Nephron (organoid): ENCODE measurements at regions not wholly inside any gene's neighbourhood (a gene's known extent, or its start where the extent isn't known, plus 50 kb on each side); places are given as distances from the start of the nearest gene placed in this dataset.

Source experiments
- H3K27ac Mint-ChIP-seq, 3 experiments: 2 replicates each; pipeline ENCODE4 v1.8.0; 2020; ENCODE audit warnings: mixed read lengths in 3 of 3, mild to moderate bottlenecking in 2 of 3, moderate library complexity in 1 of 3
- H3K27me3 Mint-ChIP-seq: 2 replicates; pipeline ENCODE4 v1.8.0; 2021; ENCODE audit warnings: low read depth, mild to moderate bottlenecking, moderate library complexity, mixed read lengths
- H3K36me3 Mint-ChIP-seq: 2 replicates; pipeline ENCODE4 v1.8.0; 2020; ENCODE audit warnings: low read depth, mixed read lengths
- H3K4me1 Mint-ChIP-seq: 2 replicates; pipeline ENCODE4 v1.8.0; 2020; ENCODE audit warnings: mixed read lengths
- H3K4me3 Mint-ChIP-seq, 3 experiments: 2 replicates each; pipeline ENCODE4 v1.8.0; 2020; ENCODE audit warnings: mild to moderate bottlenecking in 3 of 3, mixed read lengths in 3 of 3, moderate library complexity in 2 of 3
- H3K9me3 Mint-ChIP-seq: 2 replicates; pipeline ENCODE4 v1.8.0; 2020; ENCODE audit warnings: mixed read lengths
- CTCF ChIP-seq, 3 experiments: fragments of 200-600 bp; sonication (generic); IDR thresholded peaks; one replicate each; pipeline ENCODE4 v1.5.0; 2021; ENCODE audit warnings: antibody characterized with exemption in 3 of 3; ENCODE audit not compliant: unreplicated experiment in 3 of 3

GRCh38 chr14:23863836-23864235 lies 89.7 kb upstream of the DHRS4 start:
- no peaks in the 10 kb centered on the region for H3K9me3 Mint-ChIP-seq
- H3K36me3 Mint-ChIP-seq, result no peaks in the 10 kb centered on the region
- H3K27me3 Mint-ChIP-seq, result peaks cover 4% of the 10 kb centered on the region
- H3K4me3 Mint-ChIP-seq, result no peak overlapping the region
- no peak overlapping the region for H3K27ac Mint-ChIP-seq
- no peak for TF ChIP-seq CTCF (IDR thresholded peaks at IDR 0.05; ENCODE audit: unreplicated experiment in 3 of 3)
- peaks cover 32% of the 10 kb centered on the region for H3K4me1 Mint-ChIP-seq

GRCh38 chr14:23864259-23864658 lies 89.3 kb upstream of the DHRS4 start:
- peaks cover 32% of the 10 kb centered on the region for H3K4me1 Mint-ChIP-seq
- no peaks in the 10 kb centered on the region for H3K36me3 Mint-ChIP-seq
- H3K27ac Mint-ChIP-seq, result no peak overlapping the region
- no peak for TF ChIP-seq CTCF (IDR thresholded peaks at IDR 0.05; ENCODE audit: unreplicated experiment in 3 of 3)
- no peak overlapping the region for H3K4me3 Mint-ChIP-seq
- no peaks in the 10 kb centered on the region for H3K9me3 Mint-ChIP-seq
- H3K27me3 Mint-ChIP-seq, result peaks cover under 1% of the 10 kb centered on the region

- H3K27ac Mint-ChIP-seq, result no peak overlapping the region
- H3K27me3 Mint-ChIP-seq, result no peaks in the 10 kb centered on the region
- no peak for TF ChIP-seq CTCF (IDR thresholded peaks at IDR 0.05; ENCODE audit: unreplicated experiment in 3 of 3)
- H3K9me3 Mint-ChIP-seq, result no peaks in the 10 kb centered on the region
- no peak overlapping the region for H3K4me3 Mint-ChIP-seq
- no peaks in the 10 kb centered on the region for H3K36me3 Mint-ChIP-seq
- peaks cover 32% of the 10 kb centered on the region for H3K4me1 Mint-ChIP-seq
These were observed 88.7 kb upstream of the DHRS4 start for GRCh38 chr14:23864861-23865260.

GRCh38 chr14:23865502-23865901 lies 88.1 kb upstream of the DHRS4 start:
- Mint-ChIP-seq H3K9me3 (no peaks in the 10 kb centered on the region), H3K27me3 (no peaks in the 10 kb centered on the region)

GRCh38 chr14:23866269-23866668 lies 87.3 kb upstream of the DHRS4 start:
- H3K9me3 Mint-ChIP-seq, result no peaks in the 10 kb centered on the region
- TF ChIP-seq CTCF (IDR thresholded peaks at IDR 0.05; ENCODE audit: unreplicated experiment in 3 of 3), result no peak

More at GRCh38 chr14:23865502-23865901, 88.1 kb upstream of the DHRS4 start:
- H3K27ac Mint-ChIP-seq, result no peak overlapping the region
- no peaks in the 10 kb centered on the region for H3K36me3 Mint-ChIP-seq
- H3K4me3 Mint-ChIP-seq, result no peak overlapping the region
- H3K4me1 Mint-ChIP-seq, result peaks cover 32% of the 10 kb centered on the region
- TF ChIP-seq CTCF (IDR thresholded peaks at IDR 0.05; ENCODE audit: unreplicated experiment in 3 of 3), result no peak

GRCh38 chr14:23869078-23869719 lies 84.4 kb upstream of the DHRS4 start:
- Mint-ChIP-seq H3K4me3 (no peak overlapping the region), H3K4me1 (peaks cover 21% of the 10 kb centered on the region), H3K27me3 (no peaks in the 10 kb centered on the region), H3K9me3 (peaks cover 7% of the 10 kb centered on the region), H3K36me3 (no peaks in the 10 kb centered on the region), H3K27ac (no peak overlapping the region)
- no peak for TF ChIP-seq CTCF (IDR thresholded peaks at IDR 0.05; ENCODE audit: unreplicated experiment in 3 of 3)

More at GRCh38 chr14:23866269-23866668, 87.3 kb upstream of the DHRS4 start:
- Mint-ChIP-seq H3K27me3 (no peaks in the 10 kb centered on the region), H3K4me1 (peaks cover 32% of the 10 kb centered on the region), H3K36me3 (no peaks in the 10 kb centered on the region), H3K27ac (no peak overlapping the region), H3K4me3 (no peak overlapping the region)
